HG03280 (cell line): ENCODE measurements at regions not wholly inside any gene's neighbourhood (a gene's known extent, or its start where the extent isn't known, plus 50 kb on each side); places are given as distances from the start of the nearest gene placed in this dataset.
"Not testable (repeated sequence)": the region's sequence is repeated elsewhere in the genome, so short reads cannot be mapped to it uniquely, and the experiment has no call there.

Experiments used
- ATAC-seq: cut with Tn5 transposase; IDR thresholded peaks from one replicate; pipeline ENCODE4 v1.9.1; 2021; ENCODE audit warnings: mild to moderate bottlenecking, moderate library complexity; ENCODE audit not compliant: unreplicated experiment

DNA sequence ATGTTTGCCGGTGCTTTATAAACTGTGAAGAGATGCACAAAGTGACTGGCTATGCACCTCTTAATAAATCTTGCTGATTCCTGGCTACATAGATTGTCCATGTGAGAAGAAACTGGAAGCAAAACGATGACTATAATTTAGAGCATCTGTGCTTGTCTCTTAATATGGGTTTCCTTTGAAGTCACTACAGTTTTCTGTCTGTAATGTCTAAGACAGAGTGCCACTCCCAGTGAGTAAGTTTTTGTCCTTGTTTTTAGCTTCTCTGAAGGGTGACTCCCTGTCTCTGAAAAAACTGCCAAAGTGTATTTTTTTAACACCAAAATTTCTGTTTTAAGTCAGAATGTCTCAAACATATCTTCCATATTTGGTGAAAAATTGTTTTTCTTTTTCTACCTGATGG, 175.1 kb downstream of the FASLG start:
- no peak for ATAC-seq

DNA sequence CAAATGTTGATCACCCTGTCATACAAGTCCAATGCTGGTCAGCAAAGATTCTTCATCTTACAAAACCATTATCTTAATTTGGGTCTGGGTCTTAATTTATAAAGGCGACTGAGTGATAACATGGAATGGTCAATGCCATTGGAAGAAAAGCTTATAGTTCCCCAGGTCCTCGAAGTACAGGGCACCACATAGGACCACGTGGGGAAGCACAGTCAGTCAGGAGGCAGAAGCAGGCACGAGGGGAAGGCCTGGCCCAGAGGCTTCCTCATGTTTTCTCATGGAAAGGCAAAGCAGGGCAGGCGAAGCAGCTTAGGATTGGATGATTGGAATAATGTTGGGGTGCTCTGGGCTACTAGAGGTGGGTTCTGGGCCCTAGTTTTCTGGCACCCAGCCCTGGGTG, 175.7 kb downstream of the FASLG start:
- no peak for ATAC-seq

DNA sequence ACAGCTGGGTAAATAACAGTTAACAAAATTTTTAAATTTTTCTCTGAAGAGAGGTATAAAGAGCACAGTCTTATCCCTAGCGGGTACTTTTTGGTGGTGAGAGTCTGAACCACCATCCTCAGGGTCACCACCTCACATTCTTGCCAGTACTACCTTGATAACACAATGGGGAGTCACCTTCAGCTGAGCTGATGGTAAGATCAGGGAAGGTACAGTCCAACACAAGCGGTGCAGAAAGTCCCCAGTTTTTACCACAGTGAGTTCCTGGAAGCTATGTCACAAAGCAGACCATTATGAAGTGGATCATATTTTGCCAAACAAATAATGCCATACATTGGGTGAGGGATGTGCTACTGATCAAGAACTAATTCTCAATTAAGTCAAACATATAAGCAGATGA, 176.9 kb downstream of the FASLG start:
- no peak for ATAC-seq

DNA sequence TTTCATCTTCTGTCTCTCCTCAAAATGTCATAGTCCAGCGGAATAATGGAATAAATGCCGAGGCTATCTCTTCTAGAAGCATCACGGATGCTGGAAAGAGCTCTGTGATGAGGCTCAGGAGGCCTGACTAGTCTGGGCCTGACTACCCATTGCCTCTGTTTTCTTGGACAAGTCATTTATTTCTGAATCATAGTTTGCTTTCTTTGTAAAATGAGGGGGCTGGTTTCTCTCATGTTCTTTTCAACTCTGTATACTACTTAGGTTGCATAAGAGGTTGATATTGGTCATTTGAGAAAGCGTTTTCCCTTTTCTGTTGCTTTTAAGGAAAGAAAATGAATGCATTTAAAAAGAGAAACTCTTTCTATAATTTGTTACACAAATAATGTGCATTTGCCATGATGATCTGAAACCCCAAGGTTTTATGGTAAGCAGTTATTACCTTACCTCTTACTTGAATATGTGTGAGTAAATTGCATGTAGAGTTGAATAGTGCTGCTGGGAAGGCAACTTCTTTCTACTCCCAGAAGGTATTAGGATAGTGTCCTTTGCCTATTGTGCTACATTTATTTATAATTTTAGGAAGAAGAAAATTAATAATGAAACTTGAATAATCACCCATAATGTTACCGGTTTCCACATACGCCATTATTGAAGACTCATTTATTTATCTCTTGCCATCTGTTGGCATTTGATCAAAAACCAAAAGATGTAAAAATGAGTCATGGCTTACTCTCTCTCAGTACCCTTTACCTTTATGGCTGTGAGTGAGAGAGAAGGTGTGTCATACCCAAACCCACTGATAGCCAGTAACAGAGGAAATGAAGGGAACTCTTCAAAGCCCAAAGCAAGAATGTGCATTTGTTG, 179.1 kb downstream of the FASLG start:
- ATAC-seq: no peak

DNA sequence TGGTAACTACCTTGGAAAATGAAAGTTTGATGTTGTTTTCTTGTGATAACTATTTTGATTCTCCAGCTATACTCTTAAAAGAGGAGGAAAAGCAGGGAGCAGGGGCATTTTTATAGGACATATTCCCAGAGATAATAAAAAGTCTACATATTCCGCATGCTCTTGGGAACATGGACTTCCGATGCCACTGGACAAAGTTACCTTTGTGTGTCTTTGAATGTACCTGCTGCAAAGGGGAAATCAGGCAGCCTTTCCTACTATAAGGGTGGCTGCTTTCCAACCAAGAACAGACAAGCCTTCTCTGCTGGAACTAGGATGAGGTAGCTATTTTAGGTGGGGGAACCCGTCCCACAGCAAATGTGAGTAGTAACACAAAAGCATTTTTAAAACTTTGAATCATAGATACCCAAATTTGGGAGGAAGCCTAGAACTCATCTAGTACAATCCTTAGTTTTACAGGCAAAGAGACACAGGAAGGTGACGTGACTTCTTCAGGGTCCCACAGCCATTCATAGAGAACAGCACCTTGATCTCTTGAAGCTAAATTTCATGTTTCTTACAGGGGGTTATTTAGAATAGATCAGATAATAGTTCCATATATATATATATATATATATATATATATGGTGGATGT, 179.9 kb downstream of the FASLG start:
- ATAC-seq: no peak

DNA sequence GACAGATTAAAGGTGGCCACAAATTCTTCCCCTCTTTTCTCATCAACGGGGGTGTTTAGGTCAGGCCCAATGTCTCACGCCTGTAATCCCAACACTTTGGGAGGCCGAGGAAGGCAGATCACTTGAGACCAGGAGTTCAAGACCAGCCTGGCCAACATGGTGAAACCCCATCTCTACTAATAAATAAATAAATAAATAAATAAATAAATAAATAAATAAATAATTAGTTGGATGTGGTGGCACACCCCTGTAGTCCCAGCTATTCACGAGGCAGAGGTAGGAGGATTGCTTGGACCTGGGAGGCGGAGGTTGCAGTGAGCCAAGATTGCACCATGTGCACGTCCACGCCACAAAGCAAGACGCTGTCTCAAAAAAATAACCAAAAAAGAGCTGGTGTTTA, 180.7 kb downstream of the FASLG start:
- ATAC-seq: not testable (repeated sequence)

DNA sequence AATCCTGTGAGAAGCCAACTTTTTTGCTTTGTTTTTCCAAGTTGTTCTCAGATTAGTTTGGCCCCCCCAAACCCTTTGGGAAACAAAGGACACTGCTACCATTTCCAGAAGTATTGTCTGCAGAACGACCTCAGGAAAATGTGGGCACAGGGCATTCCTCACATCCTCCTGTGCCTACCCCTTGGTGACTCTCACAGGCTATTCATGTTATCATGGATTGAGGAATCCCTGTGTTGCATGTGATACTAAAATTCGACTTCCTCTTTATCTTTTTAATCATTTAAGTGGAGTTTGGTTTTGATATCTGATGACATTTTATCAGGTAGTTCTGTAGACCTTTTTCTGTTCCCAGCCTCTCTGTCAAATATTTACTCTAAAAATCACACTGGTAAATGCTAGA, 184.5 kb downstream of the FASLG start:
- no peak for ATAC-seq

DNA sequence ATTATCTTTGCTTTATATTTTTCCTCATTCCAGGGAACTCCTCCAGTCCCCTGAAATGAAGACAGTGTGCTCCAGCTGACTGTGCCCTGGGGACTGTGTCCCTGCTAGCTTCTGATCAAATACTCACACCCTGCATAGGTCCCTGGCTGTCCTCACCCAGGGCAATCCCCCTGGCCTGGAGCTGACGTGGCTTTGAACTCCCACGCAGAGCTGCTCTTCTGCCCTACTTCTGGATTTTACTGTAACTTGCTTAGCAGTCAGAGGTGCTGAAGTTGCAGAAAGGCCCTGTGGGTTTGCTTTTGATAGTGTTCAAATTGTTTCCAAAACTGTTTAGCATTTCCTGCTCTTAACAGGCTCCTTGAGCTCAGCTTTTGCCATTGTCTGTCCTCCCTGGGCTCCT, 186.5 kb downstream of the FASLG start:
- ATAC-seq: no peak

DNA sequence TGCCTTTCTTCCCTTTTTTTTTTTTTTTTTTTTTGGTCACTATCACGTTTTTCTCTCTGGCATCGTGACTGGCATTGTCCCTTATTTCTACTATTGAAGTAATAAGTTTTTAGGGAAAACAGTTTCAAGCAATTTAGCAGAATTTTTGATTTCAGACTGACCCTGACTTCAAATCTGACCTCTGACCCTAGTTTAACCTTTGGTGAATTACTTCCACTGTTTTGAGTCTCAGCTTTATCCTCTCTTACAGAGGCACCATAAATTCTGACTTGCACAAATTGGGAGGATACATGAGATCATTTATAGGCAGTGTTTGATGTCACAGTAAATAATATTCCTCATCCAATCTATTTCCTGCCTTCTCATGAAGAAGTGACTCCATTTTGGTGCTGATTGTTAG, 187.0 kb downstream of the FASLG start:
- ATAC-seq: no peak

DNA sequence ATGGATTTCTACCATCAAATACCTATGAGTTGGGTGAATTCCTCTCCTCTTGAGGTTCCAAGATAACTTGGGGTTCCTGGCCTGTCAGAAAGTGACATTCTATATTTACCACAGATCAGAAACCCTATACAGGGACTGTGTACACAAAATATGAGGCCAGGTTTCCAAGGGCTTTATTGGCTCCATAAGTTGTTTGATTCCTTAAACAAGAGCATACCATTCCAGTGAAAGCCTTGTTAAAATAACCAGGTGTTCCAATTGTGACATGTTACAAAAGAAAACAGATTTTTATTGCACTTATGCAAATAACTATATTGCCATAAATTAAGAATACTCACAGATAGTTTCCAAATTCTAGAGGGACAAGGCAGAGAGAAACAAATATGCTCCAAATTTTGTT, 188.9 kb downstream of the FASLG start:
- not testable (repeated sequence) for ATAC-seq

DNA sequence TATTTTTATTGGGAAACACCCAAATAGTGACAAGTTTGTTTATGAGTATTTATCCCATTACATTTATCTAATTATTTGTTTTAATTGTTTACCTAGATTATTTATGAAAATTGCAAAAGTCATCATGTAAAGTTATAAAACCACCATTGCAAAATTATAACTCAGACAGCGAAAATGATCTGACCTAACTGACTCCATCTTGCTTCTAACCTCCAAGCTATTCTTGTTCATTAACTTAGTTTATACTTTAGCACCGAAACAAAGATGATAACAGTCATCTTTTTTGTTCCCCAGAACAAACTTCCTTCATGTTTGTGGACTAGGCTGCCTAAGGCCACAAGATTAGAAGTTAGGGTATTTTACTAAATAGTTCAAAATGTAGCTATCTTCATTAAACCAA, 190.8 kb downstream of the FASLG start:
- ATAC-seq: no peak

DNA sequence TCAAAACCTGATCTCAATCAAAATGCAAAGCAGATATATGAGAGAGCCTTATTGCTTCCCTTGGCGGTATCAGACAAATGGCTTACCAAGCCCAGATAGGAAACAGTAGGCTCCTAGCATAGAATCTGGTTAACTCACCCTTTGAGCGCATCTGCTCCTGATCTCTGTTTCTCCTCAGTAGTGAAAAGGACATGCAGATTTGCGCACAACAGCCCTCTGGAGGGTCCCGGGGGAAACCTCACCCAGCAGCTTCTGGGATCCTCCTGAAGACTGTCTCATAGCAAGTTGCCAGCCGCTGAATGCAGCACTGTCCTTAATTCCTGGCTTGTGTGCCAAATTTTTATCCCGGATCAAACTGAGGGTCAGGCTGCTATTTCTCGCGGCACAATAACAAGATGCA, 192.2 kb downstream of the FASLG start:
- no peak for ATAC-seq

DNA sequence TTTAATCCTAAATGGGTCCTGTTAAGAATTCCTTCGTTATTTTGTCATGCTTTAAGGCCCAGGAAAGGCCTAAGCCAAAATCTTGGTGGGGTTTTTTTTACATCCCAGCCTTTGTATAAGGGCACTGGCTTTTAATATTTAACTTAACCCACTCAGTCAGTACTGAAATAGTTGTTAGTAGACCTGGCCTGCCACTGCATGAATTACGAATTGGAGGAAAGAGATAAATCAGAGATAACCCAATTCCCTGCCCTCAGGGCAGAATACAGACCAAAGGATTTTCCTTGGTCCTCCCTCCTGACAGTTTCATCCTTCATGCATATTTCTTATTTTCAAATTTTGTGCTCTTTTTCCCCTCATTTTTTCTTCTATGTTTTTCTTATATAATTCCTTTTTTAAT, 193.0 kb downstream of the FASLG start:
- ATAC-seq: no peak

DNA sequence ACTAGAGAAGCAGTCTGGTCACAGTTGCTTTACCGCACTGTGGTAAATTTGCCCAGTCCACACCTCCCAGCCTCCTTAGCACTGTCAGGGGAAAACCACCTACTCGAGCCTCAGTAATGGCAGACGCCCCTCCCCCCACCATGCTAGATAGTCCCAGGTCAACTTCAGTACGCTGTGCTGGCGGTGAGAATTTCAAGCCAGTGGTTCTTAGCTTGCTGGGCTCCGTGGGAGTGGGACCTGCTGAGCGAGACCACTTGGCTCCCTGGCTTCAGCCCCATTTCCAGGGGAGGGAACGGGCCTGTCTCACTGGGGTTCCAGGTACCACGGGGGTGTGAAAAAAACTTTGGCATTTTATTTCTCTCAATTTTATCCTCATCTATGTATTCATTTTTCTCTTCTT, 194.8 kb downstream of the TNFSF18 start:
- not testable (repeated sequence) for ATAC-seq

DNA sequence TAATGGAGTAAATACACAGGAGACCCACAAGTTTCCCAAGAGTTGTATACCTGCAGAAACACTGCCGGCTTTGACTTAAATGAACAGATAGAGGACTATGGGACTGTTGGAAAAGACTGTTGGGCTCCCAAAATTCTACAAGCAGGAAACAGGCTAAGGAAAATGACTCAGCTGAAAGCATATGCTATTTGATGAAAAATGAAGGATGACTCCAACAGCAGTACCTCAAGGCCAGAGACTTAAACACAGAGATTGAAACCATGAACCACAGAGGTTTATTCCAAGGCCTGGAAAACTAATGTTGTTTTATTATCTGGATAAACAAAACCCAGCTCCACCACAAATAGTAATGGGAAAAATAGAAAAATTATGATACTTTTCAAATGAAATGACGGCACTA, 187.7 kb downstream of the TNFSF18 start:
- ATAC-seq: no peak

DNA sequence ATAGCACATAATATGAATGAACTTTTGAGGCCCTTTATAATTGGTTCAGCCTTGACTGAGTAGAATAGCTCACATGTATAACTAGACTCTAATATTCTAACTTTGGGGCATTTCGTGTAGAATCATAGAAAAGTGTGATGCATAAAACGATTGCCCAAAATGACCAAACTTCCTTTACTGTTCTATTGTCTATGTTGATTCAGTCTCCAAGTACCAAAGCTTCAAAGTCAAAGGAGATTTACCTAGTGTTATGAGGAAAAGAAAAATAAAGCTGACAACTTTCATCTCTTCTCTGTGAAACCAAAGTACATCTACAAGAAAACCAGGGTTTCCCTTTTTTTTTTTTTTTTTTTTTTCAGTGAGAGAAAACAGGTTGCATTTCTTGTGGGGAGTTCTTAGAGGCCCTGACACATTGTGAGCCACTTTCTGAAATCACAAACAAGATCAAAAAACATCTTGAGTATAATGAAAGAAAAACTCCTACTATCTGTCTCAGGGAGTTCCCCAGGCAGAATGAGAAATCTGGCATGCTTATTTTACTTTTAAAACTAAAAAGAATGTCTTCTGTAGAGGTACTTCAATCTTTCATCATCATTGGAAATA, 183.4 kb downstream of the TNFSF18 start:
- no peak for ATAC-seq

DNA sequence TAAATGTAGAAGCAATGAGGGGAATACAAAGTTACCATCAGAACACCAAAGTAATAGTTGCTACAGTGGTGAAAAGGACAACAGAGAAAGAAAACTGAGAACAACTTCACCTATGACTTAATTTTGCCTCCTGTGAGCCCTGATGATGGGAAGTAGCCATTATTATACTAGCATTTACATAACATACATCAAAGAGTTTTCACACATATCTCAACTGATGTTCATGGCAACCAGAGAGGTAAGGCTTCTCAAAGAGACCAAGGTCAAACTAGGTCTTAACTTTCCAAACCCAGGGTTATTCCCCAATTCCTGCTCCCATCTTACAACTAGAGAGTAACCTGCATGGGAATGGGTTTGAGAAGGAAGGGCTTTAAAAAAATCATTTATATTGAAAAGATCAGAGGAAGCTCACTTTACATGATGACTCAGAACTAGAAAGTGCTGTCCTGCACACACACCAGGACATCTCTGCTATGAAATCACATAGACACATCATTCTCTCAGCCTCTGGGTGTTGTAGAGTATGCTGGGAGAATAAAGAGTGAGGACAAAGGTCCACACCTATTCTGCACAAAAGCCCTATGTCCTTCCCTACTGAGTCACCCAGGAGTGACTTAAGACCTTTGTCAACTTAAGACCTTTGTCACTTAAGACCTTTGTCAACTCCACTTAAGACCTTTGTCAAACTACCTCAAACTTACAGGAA, 179.7 kb downstream of the TNFSF18 start:
- no peak for ATAC-seq

DNA sequence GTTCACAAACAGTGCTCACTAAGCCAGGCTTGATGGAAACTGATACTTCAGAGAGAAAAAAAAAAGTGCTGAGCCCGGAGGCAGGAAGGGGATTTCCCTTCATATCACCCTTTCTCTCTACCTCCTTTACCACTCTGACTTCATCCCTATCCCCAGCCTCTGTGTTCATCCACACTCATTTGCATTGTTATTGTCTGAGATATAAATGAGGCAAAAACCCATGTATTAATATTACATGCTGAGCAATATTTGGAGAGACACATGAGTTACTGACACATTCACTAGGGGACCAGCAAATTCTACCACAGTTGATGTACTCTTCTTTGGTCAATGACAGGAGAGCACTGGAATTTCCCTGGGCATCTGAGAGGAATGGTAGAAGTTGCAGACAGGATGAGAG, 175.8 kb downstream of the TNFSF18 start:
- no peak for ATAC-seq

DNA sequence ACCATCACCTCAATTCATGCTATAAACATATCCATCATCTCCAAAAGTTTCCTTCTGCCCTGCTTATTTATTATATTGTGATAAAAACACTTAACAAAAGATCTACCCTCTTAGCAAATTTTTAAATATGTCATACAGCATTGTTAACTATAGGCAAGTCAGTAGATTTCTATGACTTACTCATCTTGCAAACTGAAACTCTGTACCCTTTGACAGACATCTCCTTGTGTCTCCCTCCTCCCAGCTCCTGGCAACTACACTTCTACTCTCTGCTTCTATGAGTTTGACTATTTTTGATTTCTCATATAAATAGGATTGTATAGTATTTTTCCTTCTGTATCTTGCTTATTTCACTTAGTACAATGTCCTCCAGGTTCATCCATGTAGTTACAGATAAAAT, 174.8 kb downstream of the TNFSF18 start:
- ATAC-seq: no peak

DNA sequence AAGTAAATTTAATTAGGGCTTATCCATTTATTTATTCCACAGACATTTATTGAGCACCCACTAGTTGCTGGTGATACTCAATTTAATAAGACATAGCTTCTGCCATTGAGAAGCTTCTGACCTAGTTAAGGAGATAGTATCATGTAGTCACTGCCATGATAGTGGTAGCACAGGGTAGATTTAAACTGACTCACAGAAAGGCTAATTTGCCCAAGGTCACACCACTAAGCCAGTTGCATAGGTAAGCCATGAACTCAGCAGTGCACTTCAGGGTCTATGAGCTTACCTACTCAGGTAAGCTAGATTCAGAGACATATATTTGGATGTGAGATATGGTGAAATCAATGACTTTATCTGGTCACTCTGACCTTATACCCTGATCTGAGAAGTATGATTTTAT, 168.4 kb downstream of the TNFSF18 start:
- no peak for ATAC-seq

DNA sequence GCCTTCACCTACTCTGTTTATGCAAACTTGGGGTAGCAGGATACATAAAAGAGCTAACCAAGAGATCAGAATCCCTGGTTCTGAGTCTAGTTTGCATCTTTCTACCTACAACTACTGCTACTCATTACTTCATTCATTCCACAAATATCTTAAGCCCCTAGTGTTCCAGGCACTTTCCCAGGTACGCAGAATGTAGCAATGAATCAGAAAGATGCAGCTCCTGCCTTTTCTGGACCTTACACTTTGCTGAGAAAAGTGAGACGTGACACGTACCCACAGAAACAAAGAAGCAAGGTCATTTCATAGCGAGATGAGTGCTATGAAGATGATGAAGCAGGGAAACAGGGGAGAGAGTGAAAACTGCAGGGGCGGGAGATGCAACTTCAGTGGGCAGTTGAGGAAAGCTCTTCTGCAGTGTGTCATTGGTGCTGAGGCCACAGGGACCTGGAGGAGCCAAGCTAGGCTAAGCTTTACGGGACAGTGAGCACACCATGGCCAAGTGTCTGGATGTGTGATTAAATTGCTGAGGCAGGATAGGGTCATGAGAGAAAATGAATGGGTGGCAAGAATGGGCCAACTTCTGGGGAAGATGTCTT, 167.9 kb downstream of the TNFSF18 start:
- no peak for ATAC-seq
